Endothelial cell (in vitro differentiated cells): ENCODE measurements at regions not wholly inside any gene's neighbourhood (a gene's known extent, or its start where the extent isn't known, plus 50 kb on each side); places are given as distances from the start of the nearest gene placed in this dataset.

Source experiments
- DNase-seq: peaks from one replicate; pipeline ENCODE4 v3.0.0; 2021; ENCODE audit warnings: low spot score
- H3K27ac Mint-ChIP-seq: one replicate; pipeline ENCODE4 v1.8.0; 2021; ENCODE audit warnings: mixed read lengths, inconsistent platforms; ENCODE audit not compliant: unreplicated experiment
- H3K27me3 Mint-ChIP-seq: one replicate; pipeline ENCODE4 v1.8.0; 2021; ENCODE audit warnings: mild to moderate bottlenecking, moderate library complexity, mixed read lengths, inconsistent platforms; ENCODE audit not compliant: unreplicated experiment
- H3K36me3 Mint-ChIP-seq: one replicate; pipeline ENCODE4 v1.8.0; 2021; ENCODE audit warnings: mild to moderate bottlenecking, low read depth, mixed read lengths, inconsistent platforms; ENCODE audit not compliant: unreplicated experiment
- H3K4me1 Mint-ChIP-seq: one replicate; pipeline ENCODE4 v1.8.0; 2021; ENCODE audit warnings: mild to moderate bottlenecking, mixed read lengths, inconsistent platforms; ENCODE audit not compliant: unreplicated experiment
- H3K4me3 Mint-ChIP-seq: one replicate; pipeline ENCODE4 v1.8.0; 2021; ENCODE audit warnings: mild to moderate bottlenecking, mixed read lengths, inconsistent platforms; ENCODE audit not compliant: unreplicated experiment
- H3K9me3 Mint-ChIP-seq: one replicate; pipeline ENCODE4 v1.8.0; 2021; ENCODE audit warnings: mixed read lengths, inconsistent platforms; ENCODE audit not compliant: unreplicated experiment
- CTCF ChIP-seq: fragments of 200-600 bp; sonication (generic); IDR thresholded peaks from one replicate; pipeline ENCODE4 v1.5.0; 2021; ENCODE audit warnings: antibody characterized with exemption; ENCODE audit not compliant: unreplicated experiment

GRCh38 chr10:65818990-65819389 is 1106.8 kb upstream of the LRRTM3 start:
- H3K27ac Mint-ChIP-seq = no peak overlapping the region
- no peak overlapping the region for H3K4me3 Mint-ChIP-seq
- peaks cover 3% of the 10 kb centered on the region for H3K4me1 Mint-ChIP-seq
- peaks cover 8% of the 10 kb centered on the region for H3K9me3 Mint-ChIP-seq
- no peaks in the 10 kb centered on the region for H3K27me3 Mint-ChIP-seq
- no peak for DNase-seq
- TF ChIP-seq CTCF = no peak
- H3K36me3 Mint-ChIP-seq = no peaks in the 10 kb centered on the region

GRCh38 chr10:65827359-65827758 is 1098.5 kb upstream of the LRRTM3 start:
- H3K27me3 Mint-ChIP-seq = no peaks in the 10 kb centered on the region
- H3K4me3 Mint-ChIP-seq = no peak overlapping the region
- TF ChIP-seq CTCF = no peak
- no peak overlapping the region for H3K27ac Mint-ChIP-seq
- H3K36me3 Mint-ChIP-seq = no peaks in the 10 kb centered on the region
- H3K9me3 Mint-ChIP-seq = peaks cover 9% of the 10 kb centered on the region
- H3K4me1 Mint-ChIP-seq = no peaks in the 10 kb centered on the region
- no peak for DNase-seq

- H3K27me3 Mint-ChIP-seq = no peaks in the 10 kb centered on the region
- H3K4me3 Mint-ChIP-seq = no peak overlapping the region
- no peak for DNase-seq
- no peaks in the 10 kb centered on the region for H3K36me3 Mint-ChIP-seq
- no peaks in the 10 kb centered on the region for H3K9me3 Mint-ChIP-seq
- no peaks in the 10 kb centered on the region for H3K4me1 Mint-ChIP-seq
- TF ChIP-seq CTCF = no peak
- H3K27ac Mint-ChIP-seq = no peak overlapping the region
These were observed 1087.0 kb upstream of the LRRTM3 start for GRCh38 chr10:65838811-65839210.

GRCh38 chr10:65843203-65843602 is 1082.6 kb upstream of the LRRTM3 start:
- Mint-ChIP-seq H3K27ac (no peak overlapping the region), H3K27me3 (no peaks in the 10 kb centered on the region), H3K9me3 (no peaks in the 10 kb centered on the region), H3K36me3 (no peaks in the 10 kb centered on the region), H3K4me1 (no peaks in the 10 kb centered on the region), H3K4me3 (no peak overlapping the region)
- no peak for DNase-seq
- no peak for TF ChIP-seq CTCF

- H3K4me3 Mint-ChIP-seq = no peak overlapping the region
- no peak for DNase-seq
- no peaks in the 10 kb centered on the region for H3K36me3 Mint-ChIP-seq
- H3K9me3 Mint-ChIP-seq = no peaks in the 10 kb centered on the region
- no peaks in the 10 kb centered on the region for H3K4me1 Mint-ChIP-seq
- H3K27me3 Mint-ChIP-seq = no peaks in the 10 kb centered on the region
- TF ChIP-seq CTCF = no peak
- no peak overlapping the region for H3K27ac Mint-ChIP-seq
These were observed 1079.9 kb upstream of the LRRTM3 start for GRCh38 chr10:65845916-65846315.
